Lung (tissue), 11 donors: ENCODE measurements at regions not wholly inside any gene's neighbourhood (a gene's known extent, or its start where the extent isn't known, plus 50 kb on each side); places are given as distances from the start of the nearest gene placed in this dataset.

Experiments used
- ATAC-seq: fragments of 200-7000 bp; cut with Tn5 transposase; one replicate; pipeline ENCODE4 v1.9.1; 2020; ENCODE audit warnings: moderate number of reproducible peaks; ENCODE audit not compliant: insufficient read depth, low FRiP score
- DNase-seq, 3 donors: peaks; one replicate each; pipeline ENCODE4 v3.0.0-alpha.2; 2013 to 2017
- H3K27ac ChIP-seq, 2 donors: one replicate each; pipeline ENCODE4 v1.5.1; 2013; ENCODE audit warnings: mild to moderate bottlenecking in 2 of 2, moderate library complexity in 2 of 2, control low read depth in 1 of 2, inconsistent platforms in 1 of 2, low read depth in 1 of 2, low read length in 1 of 2
- H3K27me3 ChIP-seq, 3 donors: one replicate each; pipeline ENCODE4 v1.5.1; 2013; ENCODE audit warnings: low read length in 2 of 3; ENCODE audit not compliant: control insufficient read depth in 3 of 3, insufficient read depth in 3 of 3
- H3K36me3 ChIP-seq, 4 donors: one replicate each; pipeline ENCODE4 v1.5.1; 2013; ENCODE audit warnings: low read length in 4 of 4, mild to moderate bottlenecking in 1 of 4, moderate library complexity in 1 of 4; ENCODE audit not compliant: control insufficient read depth in 4 of 4, insufficient read depth in 4 of 4
- H3K4me1 ChIP-seq, 5 donors: one replicate each; pipeline ENCODE4 v1.5.1; 2013; ENCODE audit warnings: low read length in 5 of 5, mild to moderate bottlenecking in 2 of 5, moderate library complexity in 1 of 5; ENCODE audit not compliant: control insufficient read depth in 5 of 5, insufficient read depth in 5 of 5
- H3K4me3 ChIP-seq: one replicate; pipeline ENCODE4 v1.5.1; 2013; ENCODE audit warnings: mild to moderate bottlenecking, control low read depth, moderate library complexity
- H3K9ac ChIP-seq, 2 donors: one replicate each; pipeline ENCODE4 v1.5.1; 2013; ENCODE audit warnings: low read length in 2 of 2, control low read depth in 1 of 2; ENCODE audit not compliant: insufficient read depth in 1 of 2
- H3K9me3 ChIP-seq, 4 donors: one replicate each; pipeline ENCODE4 v1.5.1; 2013; ENCODE audit warnings: low read length in 3 of 4, mild to moderate bottlenecking in 1 of 4, moderate library complexity in 1 of 4; ENCODE audit not compliant: control insufficient read depth in 4 of 4, insufficient read depth in 3 of 4
- whole genome bisulfite sequencing, 2 donors: extraction: QIAGEN DNeasy Blood & Tissue Kit; methylation state at CpG; one replicate each; pipeline ENCODE4 v1.1.7; 2013; 5-methylcytosine and 5-hydroxymethylcytosine counted together
- TF ChIP-seq, protein P1 (sequence below): IDR thresholded peaks from 2 replicates; pipeline ENCODE4 v1.5.1; 2012; ENCODE audit warnings: mild to moderate bottlenecking; ENCODE audit errors: control extremely low read depth, extremely low read depth
- donor health status: control.
- donor health status: control.
- donor health status: Bipolar disorder and iron deficiency.
- donor health status: healthy.
- donor health status: DM: yes; HTN: yes; CAD: no.

DNA sequence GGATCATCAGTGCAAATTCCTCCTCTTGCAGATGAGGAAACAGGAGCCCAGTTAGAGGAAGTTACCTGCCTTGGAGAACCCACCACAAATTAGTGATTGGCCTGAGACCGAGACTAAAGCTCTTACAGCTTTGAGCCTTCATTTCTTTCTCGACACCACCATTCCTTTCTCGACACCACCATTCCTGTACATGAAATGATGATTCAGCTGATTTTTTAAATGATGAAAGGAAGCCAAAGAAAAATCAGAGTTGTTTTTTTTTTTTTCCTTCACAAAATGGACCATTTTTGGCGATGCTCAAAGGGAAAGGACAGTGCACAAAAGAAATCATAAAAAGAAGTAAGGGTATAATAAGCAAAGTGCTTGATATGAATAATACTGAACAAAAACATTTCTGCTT, 1080.2 kb upstream of the AUTS2 start:
- H3K27me3 ChIP-seq: no peaks in the 10 kb centered on the region
- no peak overlapping the region for H3K4me3 ChIP-seq
- ATAC-seq: no peak
- no peaks in the 10 kb centered on the region for H3K4me1 ChIP-seq
- H3K9me3 ChIP-seq: peaks cover 0 to 3% (median 0%) of the 10 kb centered on the region in 4 donors
- H3K9ac ChIP-seq: no peak overlapping the region
- no peaks in the 10 kb centered on the region for H3K36me3 ChIP-seq
- H3K27ac ChIP-seq: no peak overlapping the region
- no peak for DNase-seq
- TF ChIP-seq, protein P1, sequence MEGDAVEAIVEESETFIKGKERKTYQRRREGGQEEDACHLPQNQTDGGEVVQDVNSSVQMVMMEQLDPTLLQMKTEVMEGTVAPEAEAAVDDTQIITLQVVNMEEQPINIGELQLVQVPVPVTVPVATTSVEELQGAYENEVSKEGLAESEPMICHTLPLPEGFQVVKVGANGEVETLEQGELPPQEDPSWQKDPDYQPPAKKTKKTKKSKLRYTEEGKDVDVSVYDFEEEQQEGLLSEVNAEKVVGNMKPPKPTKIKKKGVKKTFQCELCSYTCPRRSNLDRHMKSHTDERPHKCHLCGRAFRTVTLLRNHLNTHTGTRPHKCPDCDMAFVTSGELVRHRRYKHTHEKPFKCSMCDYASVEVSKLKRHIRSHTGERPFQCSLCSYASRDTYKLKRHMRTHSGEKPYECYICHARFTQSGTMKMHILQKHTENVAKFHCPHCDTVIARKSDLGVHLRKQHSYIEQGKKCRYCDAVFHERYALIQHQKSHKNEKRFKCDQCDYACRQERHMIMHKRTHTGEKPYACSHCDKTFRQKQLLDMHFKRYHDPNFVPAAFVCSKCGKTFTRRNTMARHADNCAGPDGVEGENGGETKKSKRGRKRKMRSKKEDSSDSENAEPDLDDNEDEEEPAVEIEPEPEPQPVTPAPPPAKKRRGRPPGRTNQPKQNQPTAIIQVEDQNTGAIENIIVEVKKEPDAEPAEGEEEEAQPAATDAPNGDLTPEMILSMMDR: no peak
- WGBS, 2 donors: 94% methylated on average over 4 of the region's 4 CpGs

GRCh38 chr7:68524126-68524525, 1074.1 kb upstream of the AUTS2 start:
- no peaks in the 10 kb centered on the region for H3K27me3 ChIP-seq
- no peak overlapping the region for H3K4me3 ChIP-seq
- peaks cover 0 to 5% (median 0%) of the 10 kb centered on the region in 4 donors for H3K9me3 ChIP-seq
- no peak overlapping the region for H3K27ac ChIP-seq
- ATAC-seq: no peak
- no peak overlapping the region for H3K9ac ChIP-seq
- no peaks in the 10 kb centered on the region for H3K4me1 ChIP-seq
- TF ChIP-seq, protein P1: no peak
- 81 to 84% methylated on average over 3 of the region's 3 CpGs for WGBS, 2 donors
- no peaks in the 10 kb centered on the region for H3K36me3 ChIP-seq
- no peak for DNase-seq

- Histone ChIP-seq H3K9ac (no peak overlapping the region), H3K27me3 (no peaks in the 10 kb centered on the region), H3K9me3 (peaks cover 0 to 3% (median 0%) of the 10 kb centered on the region in 4 donors), H3K36me3 (no peaks in the 10 kb centered on the region), H3K4me3 (no peak overlapping the region), H3K27ac (no peak overlapping the region), H3K4me1 (no peaks in the 10 kb centered on the region)
- TF ChIP-seq, protein P1: no peak
- no peak for ATAC-seq
- 89 to 91% methylated on average over 4 of the region's 4 CpGs for WGBS, 2 donors
- DNase-seq: no peak
Observed at GRCh38 chr7:68529221-68529620, 1069.1 kb upstream of the AUTS2 start.

GRCh38 chr7:68535266-68535665, 1063.0 kb upstream of the AUTS2 start:
- Histone ChIP-seq H3K36me3 (no peaks in the 10 kb centered on the region), H3K27me3 (no peaks in the 10 kb centered on the region), H3K9ac (no peak overlapping the region), H3K4me3 (no peak overlapping the region), H3K9me3 (peaks cover 0 to 3% (median 0%) of the 10 kb centered on the region in 4 donors), H3K4me1 (no peaks in the 10 kb centered on the region), H3K27ac (no peak overlapping the region)
- ATAC-seq: no peak
- TF ChIP-seq, protein P1: no peak
- DNase-seq: no peak
- 90 to 92% methylated on average over 14 to 22 of the region's 22 CpGs for WGBS, 2 donors
